Fibroblast of skin of abdomen (primary cell): ENCODE measurements at regions not wholly inside any gene's neighbourhood (a gene's known extent, or its start where the extent isn't known, plus 50 kb on each side); places are given as distances from the start of the nearest gene placed in this dataset.

Experiments
- DNase-seq: peaks from one replicate; pipeline ENCODE4 v3.0.0-alpha.2; 2013

DNA sequence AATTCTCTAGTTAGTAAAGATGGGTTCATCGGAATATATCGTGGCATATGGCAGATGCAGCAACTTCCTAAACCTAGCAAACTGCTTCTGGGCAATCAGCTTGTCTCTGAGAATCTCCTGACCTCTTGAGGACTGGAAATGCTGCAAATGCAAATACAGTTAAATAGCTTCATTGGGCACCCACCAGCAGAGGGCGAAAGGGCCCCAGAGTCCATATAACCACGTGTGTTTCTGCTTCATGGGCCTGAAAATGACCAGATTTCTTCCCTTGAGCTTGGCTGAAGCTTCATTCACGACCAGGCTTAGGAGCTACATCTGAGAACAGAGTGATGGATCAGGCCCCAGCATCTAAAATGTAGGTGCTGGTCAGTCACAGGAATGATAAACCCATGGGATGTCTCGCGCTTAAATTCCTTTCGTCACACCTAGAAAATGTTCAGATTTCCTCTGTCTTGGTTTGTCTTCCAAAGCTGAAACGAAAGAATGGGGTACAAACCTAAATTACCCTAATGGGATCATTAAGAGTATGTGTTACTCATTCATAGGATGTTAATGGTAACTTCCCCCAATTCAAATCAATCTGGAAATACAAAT is 1482.5 kb upstream of the TMEM132C start:
- no peak for DNase-seq

DNA sequence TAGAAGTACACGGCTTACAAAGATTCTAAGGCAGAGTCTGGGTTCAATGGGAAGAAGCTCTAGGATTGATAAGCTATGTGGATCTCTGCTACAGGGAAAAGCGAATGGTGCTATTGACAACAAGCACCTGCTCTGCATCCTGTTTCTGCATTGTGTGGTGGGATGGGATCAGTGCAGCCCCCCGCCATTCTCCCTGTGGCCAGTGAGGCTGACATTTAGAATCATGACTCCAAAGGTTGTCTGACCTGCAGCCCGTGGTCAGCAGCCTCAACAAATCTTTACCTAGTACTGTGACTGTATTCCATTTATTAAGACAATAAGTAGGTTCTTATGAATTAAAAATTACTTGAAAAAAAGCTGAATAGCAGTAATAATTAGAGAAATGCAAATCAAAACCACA is 1477.0 kb upstream of the TMEM132C start:
- DNase-seq, result no peak

DNA sequence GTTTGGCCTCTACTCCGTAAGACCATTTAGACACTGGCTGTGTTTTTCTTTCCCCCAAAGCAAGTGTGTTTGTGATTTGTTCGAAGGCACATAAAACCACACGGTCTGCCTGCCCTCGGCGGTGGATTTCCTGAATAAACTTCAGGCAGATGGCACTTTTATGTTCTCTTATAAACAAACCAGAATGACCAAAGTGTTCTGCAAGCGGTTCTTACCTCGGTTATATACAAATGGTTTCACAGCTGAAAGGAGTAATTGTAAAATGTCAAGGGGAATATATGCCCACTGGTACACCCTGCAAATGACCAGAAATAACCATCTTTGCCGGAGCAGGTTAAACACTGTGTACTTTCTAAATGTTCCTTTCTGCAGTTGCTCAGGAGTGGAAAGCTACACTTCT is 1475.8 kb upstream of the TMEM132C start:
- DNase-seq, result no peak

DNA sequence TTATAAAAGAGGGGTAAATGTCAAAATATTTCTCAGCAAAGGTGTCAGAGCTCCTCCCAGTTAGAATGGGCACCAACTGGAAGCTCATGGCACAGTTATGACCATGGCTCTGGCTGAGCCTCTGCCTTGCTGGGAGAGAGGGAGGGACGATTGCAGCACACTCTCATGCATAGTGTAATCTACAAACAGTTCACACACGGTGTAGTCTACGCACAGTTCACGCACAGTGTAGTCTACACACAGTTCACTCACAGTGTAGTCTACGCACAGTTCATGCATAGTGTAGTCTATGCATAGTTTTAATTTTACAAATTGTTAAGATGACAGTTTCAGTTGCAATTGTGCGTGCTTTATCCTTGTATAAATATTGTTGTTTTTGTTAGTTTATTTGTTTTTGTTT is 1474.6 kb upstream of the TMEM132C start:
- no peak for DNase-seq

DNA sequence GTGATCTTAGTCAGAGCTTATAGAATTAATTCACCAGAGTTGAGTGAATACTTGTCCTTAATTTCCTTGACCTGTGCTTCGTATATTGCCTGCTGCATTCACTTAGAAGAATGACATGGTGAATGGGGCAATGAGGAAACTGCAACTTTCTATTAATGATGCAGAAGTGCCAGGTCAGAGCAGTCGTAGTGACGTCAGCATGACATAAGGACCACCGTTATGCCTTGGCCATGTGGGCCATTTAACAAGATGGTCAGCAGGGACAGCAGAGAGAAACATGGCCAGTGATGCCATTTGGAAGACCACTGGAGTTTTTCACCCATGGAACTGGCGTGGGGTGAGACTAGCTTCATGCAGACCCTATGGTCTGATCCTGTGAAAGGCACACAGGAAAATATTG is 1469.4 kb upstream of the TMEM132C start:
- no peak for DNase-seq

DNA sequence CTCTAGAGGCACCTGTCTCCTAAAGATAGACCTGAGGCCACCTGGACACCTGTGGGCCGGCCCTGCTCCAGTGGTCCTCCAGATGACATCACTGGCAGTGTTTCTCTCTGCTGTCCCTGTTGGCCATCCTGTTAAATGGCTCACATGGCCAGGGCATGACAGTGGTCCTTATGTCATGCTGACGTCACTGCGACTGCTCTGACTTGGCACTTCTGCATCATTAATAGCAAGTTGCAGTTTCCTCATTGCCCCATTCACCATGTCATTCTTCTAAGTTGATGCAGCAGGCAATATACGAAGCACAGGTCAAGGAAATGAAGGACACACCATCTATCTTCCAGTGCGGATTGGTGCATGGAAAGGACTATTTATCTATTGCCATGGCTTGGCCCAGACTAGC is 1468.5 kb upstream of the TMEM132C start:
- no peak for DNase-seq

DNA sequence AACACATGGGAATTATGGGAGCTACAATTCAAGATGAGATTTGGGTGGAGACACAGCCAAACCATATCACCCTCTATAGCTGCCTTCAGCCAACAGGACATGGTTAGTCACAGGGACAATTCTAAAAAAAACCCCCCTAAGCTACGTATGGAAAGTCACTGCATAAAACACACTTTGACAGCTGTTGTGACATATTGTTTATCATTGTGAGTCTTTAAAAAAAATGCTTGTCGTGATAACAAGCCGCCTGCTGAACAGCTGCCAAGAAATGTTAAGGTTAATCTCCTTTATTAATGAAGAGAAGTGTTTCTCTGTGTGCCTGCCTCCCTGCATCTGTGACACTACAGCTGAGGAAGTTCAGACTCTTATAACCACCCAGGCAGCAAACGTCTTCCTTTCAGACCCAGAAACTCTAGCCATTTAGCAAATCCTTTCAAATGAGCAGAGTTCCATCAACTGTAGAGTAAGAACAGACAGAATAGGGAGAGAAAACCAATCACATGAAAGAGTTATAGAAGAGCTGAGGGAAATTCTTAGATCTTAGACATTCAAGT is 1459.6 kb upstream of the TMEM132C start:
- DNase-seq, result no peak

DNA sequence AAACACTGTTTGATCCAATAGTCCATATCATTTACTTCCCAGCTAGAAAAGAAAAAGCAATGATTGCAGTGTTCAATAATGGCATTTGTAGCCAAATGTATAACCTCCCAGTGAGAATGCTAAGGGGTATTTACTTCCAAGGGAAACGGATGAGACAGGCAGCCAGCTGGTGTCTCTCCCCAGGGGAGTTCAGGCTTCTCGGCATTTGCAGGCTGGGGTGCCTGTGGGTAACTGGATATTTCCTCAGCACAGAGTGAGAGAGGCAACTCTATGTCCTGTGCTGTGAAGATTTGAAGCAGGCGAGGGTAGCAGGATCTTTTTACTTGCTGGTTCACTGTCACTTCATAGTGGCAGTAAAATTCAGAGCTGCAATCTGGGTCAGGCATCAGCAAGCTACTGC is 1455.6 kb upstream of the TMEM132C start:
- no peak for DNase-seq

DNA sequence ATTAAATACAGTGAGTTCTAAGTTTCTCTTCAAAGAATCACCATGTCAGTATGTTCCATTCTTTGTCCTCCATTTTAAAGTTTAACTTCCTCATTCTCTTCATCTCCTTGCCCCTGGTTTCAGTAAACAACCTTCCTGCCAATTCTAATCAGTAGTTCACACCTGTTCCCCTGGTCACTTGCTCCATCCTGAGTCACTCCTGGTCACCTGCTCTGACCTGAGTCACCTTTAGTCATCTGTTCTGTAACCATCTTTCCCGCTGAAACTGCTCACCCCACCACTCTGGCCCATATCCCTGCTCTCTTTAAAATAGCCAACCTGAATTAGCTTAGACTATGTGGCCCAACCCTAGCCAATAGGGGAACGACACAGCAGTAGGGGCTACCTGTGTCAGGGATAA is 1447.4 kb upstream of the TMEM132C start:
- no peak for DNase-seq

DNA sequence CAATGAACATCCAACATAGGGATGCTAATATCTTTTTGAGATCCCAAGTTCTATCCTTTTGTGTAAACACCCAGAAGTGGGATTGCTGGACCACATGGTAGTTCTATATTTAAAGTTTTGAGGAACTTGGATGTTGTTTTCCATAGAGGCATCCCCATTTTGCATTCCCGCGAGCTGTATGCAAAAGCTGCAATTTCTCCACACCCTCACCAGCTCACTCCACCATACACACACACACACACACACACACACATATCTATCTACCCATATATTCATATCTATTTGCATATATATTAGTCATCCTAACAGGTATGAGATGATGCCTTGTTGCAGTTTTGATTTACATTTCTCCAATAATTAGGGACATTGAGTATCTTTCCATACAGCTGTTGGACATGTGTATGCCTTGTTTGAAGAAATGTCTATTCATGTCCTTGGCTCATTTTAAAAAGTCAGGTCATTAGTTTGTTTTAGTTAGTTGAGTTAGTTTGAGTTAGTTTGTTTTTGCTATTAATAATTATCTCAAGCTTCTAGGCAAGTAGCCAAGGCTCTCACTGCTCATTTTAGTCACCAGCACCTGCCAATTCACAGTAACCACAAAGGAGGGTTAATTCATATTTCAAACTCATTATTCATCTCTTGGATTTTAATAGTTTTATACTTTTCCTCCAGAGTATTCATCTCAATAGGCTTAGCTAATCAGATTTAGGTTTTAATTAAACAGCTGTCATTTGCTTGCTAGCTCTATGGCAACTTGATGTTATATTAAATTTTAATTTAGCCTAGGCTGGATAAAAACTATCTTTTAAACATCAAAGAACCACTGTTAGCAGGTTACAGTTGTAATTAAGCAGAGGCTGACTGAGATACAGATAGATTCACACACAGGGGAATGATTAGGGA is 1435.9 kb upstream of the TMEM132C start:
- DNase-seq, result no peak

DNA sequence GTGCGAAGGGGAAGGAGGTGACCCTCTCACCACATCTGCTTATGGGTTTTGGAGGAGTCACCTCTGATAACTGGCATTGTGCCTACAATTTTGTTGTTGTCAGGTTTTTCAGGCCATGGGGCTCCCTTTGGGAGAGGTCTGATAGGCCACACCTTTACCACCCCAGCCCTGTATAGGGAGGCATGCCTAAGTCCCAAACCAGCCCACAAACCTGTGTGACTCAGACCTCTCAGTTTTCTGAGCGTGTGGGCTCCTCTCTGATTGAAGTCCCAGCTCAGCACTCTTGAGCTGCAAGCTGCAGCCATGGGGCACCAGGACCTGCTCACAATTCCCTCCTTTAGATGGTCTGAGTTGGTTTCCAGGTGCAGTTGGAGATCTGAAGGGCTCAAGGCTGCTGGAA is 1429.3 kb upstream of the TMEM132C start:
- DNase-seq, result no peak

DNA sequence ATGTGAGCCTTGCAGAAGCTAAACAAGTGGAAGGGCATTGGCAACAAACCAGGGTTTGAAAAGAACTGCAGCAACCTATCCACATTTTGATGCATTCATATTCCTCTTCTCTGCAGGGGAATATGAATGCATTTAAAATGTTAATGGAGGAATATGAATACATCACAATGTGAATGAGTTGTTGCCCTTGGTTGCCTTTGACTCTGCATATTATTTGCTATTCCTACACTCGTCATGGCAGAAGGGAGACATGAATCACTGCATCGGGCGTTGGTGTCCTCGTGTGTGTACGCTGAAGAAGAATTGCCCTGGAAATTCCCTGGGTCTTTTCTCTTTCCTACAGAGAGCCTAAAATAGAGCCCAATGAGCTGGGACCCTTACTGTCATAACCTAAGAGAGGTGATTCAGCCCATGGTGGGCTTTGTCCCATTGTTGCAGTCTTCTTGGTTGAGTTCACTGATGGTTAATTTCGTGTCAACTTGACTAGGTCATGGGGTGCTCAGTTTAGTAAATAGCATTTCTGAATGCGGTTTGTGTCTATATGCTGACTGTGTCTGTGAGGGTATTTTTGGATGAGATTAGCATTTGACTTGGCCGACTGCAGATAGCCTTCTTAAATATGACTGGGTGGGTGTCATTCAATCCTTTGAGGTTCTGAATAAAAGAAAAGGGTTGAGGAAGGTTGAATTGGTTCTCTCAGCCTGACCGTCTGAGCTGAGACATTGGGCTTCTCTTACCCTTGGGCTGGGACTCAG is 1422.9 kb upstream of the TMEM132C start:
- no peak for DNase-seq

DNA sequence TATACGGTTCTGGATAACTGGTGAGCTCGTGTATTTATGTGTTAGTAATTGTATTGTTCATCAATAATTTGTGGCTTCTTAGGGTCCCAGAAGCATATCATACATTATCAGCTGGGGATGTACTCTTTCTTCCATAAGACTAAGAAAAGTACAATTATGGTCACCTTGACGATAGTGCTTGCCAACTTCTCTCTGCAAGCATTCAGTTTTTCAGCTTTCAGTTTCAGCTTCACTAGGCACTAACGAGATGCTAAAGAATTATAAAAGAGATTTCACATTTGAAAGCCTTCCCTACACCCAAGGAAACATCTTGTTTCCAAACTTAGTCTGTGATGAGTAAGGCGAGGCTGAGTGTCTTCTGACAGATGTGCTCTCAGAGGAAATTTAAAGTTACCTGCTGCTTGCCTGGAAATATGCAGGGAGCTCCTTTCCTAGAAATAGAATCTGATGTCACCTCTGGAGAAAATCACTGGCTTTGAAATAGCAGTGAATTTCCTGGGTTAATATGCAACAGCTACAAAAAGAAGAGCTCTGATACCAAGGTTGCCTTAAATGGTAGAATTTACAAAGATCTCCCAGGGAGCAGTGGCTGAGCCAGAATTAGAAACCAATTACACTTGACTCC is 1419.9 kb upstream of the TMEM132C start:
- no peak for DNase-seq

DNA sequence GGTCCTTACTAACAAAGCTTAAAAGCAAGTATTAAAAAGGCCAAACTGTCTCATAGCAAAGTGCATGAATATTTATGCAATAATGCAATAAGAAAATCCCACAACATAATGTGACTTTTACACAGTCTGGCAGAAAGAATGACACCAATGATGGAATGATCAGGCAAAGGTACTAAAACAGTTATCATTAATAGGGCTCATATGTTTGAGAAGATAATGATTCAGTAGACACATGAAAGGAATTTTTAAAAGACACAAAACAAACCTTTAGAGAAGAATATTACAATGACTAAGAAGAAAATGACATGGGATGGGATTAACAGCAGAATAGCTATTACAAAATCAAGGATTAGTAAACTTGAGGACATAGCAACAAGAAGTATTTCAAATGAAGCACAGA is 1411.2 kb upstream of the TMEM132C start:
- no peak for DNase-seq

DNA sequence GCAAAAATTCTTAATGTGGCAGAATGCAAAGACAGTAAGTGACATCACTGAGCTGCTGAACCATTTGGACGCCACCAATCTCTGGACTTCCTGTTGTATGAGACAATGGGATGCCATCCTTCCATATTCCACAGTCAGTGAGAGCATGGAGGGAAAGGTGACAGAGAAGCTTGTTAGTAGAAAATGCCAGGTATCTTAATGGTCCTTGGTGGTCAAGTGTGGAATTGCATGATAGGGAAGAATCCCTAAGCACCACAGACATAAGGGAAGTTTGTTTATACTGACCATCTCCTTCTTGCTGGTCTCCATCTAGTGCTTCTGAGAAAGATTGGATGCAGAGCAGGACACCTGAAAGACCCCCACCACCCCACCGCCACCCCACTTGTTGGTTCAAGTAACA is 1410.0 kb upstream of the TMEM132C start:
- DNase-seq, result no peak

DNA sequence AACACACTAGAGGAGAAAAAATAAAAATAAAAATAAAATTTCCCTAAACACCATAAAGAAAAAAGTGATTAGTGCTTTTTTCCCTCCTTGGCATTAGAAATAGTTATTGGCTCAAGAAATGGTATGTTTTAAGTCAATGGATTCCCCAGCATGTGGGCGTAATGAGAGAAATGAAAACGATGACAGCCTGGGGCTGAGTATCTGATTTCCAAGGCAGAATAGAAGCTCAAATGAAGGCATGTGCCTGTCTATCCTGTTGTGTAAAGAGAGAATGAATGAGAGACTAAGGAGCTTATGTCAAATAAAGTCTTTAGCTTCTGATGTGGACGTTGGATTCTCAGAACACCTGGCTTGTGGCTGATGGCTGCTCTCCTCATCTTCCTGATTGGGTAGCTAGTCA is 1408.4 kb upstream of the TMEM132C start:
- no peak for DNase-seq

DNA sequence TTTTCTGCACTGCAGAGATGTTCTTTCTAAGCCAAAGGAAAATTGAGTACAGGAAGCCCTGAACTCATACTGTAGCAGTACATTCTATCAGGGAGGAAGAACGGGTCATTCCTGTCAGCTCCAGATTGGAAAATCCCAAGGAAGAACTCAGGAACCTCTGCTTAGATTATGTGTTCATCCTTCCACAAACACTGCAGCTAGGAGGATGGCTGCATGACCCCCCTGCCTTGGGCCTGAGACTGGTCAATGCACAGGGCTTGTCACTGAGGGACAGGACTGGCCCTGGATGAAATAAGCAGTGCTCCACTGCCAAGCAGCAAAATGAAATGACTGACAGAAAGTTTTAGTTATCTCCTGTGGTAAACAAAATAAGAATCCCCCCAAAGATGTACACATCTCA is 1406.8 kb upstream of the TMEM132C start:
- no peak for DNase-seq

DNA sequence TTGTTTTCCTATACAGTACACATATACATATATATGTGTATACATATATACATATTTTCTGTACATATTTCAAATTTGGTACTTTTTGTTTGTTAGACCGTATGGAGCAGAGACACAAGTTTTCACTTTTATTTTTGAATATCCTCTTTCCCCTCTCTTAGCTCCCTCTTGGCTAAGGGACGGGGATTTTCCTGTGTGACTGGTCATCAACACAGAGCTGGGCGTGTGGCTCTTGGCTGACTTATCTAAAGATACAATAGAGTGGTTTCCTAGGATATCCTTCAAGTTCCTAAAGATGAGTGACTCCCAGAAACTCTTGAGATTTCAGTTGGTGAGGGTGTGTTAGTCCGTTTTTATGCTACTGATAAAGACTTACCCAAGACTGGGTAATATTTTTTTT is 1404.5 kb upstream of the TMEM132C start:
- no peak for DNase-seq

DNA sequence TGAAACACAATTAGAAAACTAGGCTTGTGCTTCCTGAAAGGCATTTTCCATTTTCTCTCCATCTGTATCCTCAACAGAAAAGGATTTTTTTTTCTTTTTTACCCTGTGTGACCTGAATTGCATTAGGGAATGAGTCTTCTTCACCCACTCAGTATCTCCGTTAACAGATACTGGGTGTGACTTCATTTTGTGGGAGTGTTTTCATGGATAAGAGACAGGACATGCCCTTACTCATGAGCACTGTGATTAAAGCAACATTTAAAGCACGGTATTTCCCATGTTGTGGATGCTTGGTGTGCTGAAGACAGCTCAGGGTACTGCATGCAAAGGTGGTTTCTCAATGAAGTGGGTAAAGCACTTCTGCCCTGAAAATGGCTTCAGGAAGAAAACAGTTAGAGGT is 1397.3 kb upstream of the TMEM132C start:
- no peak for DNase-seq

DNA sequence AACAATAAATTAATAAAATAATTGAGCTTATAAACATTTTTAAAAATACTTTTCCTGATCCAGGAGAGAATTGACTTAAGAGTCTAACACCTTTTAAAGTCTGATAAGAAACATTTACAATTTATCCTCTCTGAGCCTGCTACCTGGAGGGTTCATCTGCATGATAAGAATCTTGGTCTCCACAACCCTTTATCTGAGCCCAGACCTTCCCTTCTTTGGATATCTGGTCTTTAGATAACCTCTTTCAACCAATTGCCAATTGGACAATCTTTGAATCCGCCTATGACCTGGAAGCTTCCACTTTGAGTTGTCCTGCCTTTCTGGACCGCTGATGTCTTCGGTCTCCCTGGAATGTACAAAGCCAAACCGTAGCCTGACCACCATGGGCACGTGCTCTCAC is 1393.3 kb upstream of the TMEM132C start:
- DNase-seq, result no peak

DNA sequence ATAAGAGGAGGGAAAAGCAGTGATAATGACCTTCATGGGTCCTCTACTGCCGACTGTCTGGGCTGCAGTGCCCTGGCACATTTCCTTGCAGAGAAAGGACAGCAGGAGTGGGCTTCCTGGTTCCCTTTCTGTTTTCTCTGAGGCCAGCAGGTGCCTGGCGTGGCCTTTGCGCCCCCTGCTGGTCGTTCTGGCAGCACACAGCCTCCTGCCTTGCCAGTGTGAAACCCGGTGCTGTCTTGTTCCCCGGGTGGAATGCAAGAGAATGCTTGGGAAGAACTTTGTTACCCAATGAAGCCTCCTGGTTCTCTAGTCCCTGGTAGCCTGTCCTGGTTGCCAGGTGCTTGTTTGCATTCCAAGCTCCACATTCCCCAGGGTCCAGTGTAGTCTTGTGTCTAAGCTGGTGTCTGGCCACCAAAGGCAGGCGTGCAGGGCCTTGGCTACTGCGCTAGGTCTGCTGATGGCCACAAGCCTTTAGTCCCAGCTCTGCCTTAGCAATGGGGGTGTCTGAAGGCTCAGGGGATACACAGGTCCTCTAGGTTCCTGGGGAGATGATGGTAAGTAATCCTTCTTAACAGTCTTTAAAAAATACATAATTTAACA is 1392.4 kb upstream of the TMEM132C start:
- DNase-seq, result peak; percentile 10

DNA sequence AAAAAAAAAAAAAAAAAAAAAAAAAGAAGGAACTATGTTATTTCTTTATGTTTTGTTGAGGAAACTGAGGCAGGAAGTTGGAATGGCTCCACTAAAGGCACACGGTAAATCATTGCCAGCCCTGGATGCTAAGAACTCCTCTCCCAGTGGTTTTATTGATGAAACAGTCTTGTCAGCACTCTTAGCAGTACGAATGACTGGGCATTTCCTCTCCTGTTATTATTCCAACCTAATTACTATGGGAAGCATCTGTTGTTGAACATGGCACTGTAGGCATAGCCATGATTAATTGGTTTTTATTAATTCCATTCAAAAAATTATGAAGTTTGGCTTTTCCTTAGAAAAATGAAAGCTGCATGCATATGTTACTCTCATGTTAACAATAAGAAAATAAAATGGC is 1387.1 kb upstream of the TMEM132C start:
- DNase-seq, result no peak

DNA sequence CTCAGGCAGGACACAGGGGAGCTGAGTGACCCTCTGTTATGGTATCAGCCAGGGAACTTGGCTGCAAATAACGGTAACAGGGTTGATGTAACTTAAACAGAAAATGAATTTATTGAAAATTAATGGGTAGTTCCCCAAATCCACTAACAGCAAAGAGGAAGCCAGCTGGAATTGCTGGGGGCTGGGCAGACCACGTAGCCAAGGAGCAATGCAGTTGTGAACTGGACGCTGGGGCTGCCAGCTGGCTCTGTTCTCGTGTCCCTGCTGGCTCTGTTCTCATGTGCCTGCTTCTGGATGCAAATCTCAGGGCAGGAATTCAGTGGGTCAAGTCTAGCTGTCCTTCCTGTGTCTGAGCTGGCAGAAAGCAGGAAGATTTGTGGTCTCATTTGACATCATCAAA is 1383.3 kb upstream of the TMEM132C start:
- DNase-seq, result no peak
